Osteoblast (primary cell): ENCODE measurements at regions not wholly inside any gene's neighbourhood (a gene's known extent, or its start where the extent isn't known, plus 50 kb on each side); places are given as distances from the start of the nearest gene placed in this dataset.

ENCODE experiments used
- DNase-seq: peaks from one replicate; pipeline ENCODE4 v3.0.0; 2011; ENCODE audit warnings: low spot score, mixed read lengths; ENCODE audit not compliant: insufficient read length; ENCODE audit errors: missing footprints
- H2AFZ ChIP-seq: 2 replicates; pipeline ENCODE4 v1.6.0; 2011; ENCODE audit warnings: mild to moderate bottlenecking, low read length
- H3K27ac ChIP-seq: 2 replicates; pipeline ENCODE4 v1.5.1; 2011; ENCODE audit warnings: mild to moderate bottlenecking, low read depth, low read length, moderate library complexity
- H3K27me3 ChIP-seq: 2 replicates; pipeline ENCODE4 v1.6.0; 2012; ENCODE audit warnings: mild to moderate bottlenecking, control low read depth, inconsistent platforms, low read length, moderate library complexity; ENCODE audit not compliant: insufficient read depth
- H3K36me3 ChIP-seq: 2 replicates; pipeline ENCODE4 v1.5.1; 2011; ENCODE audit warnings: mild to moderate bottlenecking, low read length, control low read depth, moderate library complexity; ENCODE audit not compliant: insufficient read depth
- H3K4me1 ChIP-seq: 2 replicates; pipeline ENCODE4 v1.5.1; 2011; ENCODE audit warnings: mild to moderate bottlenecking, low read length, control low read depth, moderate library complexity; ENCODE audit not compliant: insufficient read depth
- H3K4me2 ChIP-seq: 2 replicates; pipeline ENCODE4 v1.6.0; 2011; ENCODE audit warnings: mild to moderate bottlenecking, low read length; ENCODE audit not compliant: insufficient read depth
- H3K4me3 ChIP-seq: fragments of 200-600 bp; sonication (generic); 3 replicates; pipeline ENCODE4 v1.5.1; 2012; ENCODE audit warnings: mild to moderate bottlenecking, low read length, inconsistent platforms; ENCODE audit not compliant: insufficient read depth
- H3K79me2 ChIP-seq: 2 replicates; pipeline ENCODE4 v1.6.0; 2012; ENCODE audit warnings: mild to moderate bottlenecking, low read length, control low read depth, inconsistent platforms; ENCODE audit not compliant: insufficient read depth
- H3K9me3 ChIP-seq: 2 replicates; pipeline ENCODE4 v1.5.1; 2011; ENCODE audit warnings: low read depth, low read length, control low read depth
- H4K20me1 ChIP-seq: 2 replicates; pipeline ENCODE4 v1.6.0; 2012; ENCODE audit warnings: mild to moderate bottlenecking, low read length, control low read depth; ENCODE audit not compliant: insufficient read depth
- TF ChIP-seq, protein P1 (sequence below): IDR thresholded peaks from 2 replicates; pipeline ENCODE4 v1.5.1; 2011; ENCODE audit warnings: mild to moderate bottlenecking, low read depth, low read length, moderate library complexity; ENCODE audit errors: extremely low read depth

DNA sequence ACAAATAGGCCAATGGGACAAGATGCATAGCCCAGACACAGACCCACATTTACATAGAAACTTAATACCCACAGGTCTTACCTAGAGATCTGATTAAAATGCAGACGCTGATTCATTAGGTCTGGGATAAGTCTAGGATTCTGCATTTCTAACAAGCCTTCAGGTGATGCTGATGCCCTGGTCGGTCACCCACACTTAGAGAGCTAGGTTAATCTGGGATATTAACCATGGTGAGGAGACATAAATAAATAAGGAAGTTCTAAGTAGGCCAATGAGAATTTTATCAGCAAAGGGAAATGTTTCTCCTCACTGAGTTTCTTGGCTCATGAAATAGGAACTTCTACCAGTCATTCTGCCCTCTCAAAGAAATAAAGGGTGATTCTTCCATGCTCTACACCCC is 120.1 kb downstream of the BMP4 start:
- no peaks in the 10 kb centered on the region for H3K9me3 ChIP-seq
- H3K27me3 ChIP-seq = peaks cover 8% of the 10 kb centered on the region
- no peaks in the 10 kb centered on the region for H3K79me2 ChIP-seq
- TF ChIP-seq, protein P1, sequence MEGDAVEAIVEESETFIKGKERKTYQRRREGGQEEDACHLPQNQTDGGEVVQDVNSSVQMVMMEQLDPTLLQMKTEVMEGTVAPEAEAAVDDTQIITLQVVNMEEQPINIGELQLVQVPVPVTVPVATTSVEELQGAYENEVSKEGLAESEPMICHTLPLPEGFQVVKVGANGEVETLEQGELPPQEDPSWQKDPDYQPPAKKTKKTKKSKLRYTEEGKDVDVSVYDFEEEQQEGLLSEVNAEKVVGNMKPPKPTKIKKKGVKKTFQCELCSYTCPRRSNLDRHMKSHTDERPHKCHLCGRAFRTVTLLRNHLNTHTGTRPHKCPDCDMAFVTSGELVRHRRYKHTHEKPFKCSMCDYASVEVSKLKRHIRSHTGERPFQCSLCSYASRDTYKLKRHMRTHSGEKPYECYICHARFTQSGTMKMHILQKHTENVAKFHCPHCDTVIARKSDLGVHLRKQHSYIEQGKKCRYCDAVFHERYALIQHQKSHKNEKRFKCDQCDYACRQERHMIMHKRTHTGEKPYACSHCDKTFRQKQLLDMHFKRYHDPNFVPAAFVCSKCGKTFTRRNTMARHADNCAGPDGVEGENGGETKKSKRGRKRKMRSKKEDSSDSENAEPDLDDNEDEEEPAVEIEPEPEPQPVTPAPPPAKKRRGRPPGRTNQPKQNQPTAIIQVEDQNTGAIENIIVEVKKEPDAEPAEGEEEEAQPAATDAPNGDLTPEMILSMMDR = no peak
- H3K4me1 ChIP-seq = no peaks in the 10 kb centered on the region
- H3K4me3 ChIP-seq = no peak overlapping the region
- H3K4me2 ChIP-seq = no peak overlapping the region
- H3K36me3 ChIP-seq = no peaks in the 10 kb centered on the region
- no peak overlapping the region for H3K27ac ChIP-seq
- no peak for DNase-seq
- no peak overlapping the region for H2AFZ ChIP-seq
- H4K20me1 ChIP-seq = no peaks in the 10 kb centered on the region

DNA sequence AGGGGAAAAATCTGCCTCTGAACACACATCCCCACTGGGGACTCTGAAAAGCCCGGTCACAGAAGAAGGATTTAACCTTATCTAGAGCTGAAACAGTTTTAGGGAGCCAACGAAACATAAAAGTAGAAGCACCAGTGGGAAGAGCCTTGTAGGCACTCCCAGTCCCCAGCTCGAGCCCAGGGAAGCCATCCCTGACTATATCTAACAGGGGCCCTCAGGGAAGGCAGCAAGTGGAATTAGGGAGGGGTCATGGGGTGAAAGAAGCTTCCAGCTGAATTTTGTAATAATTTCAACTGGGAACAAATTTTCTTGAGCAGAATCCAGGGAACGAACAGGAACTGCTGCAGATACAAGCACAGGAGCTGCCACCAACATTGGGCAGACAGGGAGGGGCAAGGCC is 127.8 kb downstream of the BMP4 start:
- no peaks in the 10 kb centered on the region for H3K79me2 ChIP-seq
- H4K20me1 ChIP-seq = no peaks in the 10 kb centered on the region
- no peak overlapping the region for H3K4me3 ChIP-seq
- H3K36me3 ChIP-seq = no peaks in the 10 kb centered on the region
- H3K9me3 ChIP-seq = no peaks in the 10 kb centered on the region
- H2AFZ ChIP-seq = no peak overlapping the region
- DNase-seq = no peak
- H3K27ac ChIP-seq = no peak overlapping the region
- TF ChIP-seq, protein P1 = no peak
- no peaks in the 10 kb centered on the region for H3K4me1 ChIP-seq
- no peaks in the 10 kb centered on the region for H3K27me3 ChIP-seq
- H3K4me2 ChIP-seq = no peak overlapping the region

DNA sequence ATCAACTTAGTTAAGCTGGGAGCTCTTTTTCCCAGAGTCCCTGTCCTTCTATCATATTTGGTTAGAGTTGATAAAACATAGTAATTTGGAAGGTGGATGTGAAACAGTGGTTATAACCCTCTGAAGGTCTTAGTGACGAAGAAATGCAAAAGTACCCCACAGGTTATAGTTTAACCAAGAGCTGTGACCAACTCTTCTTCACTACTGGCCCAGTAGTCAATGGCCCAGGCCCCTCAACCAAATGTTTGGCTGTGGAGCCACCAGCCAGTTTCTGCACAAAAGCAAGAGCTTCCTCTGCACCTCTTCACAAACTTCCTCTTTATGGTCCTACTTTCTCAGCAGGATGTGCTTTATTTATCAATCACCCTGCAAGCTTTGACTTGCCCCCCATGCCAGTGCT is 132.6 kb downstream of the BMP4 start:
- no peaks in the 10 kb centered on the region for H3K4me1 ChIP-seq
- H3K27me3 ChIP-seq = peaks cover 4% of the 10 kb centered on the region
- H3K4me2 ChIP-seq = no peak overlapping the region
- no peak for DNase-seq
- no peaks in the 10 kb centered on the region for H3K79me2 ChIP-seq
- TF ChIP-seq, protein P1 = no peak
- no peak overlapping the region for H2AFZ ChIP-seq
- no peak overlapping the region for H3K27ac ChIP-seq
- H3K9me3 ChIP-seq = no peaks in the 10 kb centered on the region
- H3K36me3 ChIP-seq = no peaks in the 10 kb centered on the region
- H3K4me3 ChIP-seq = no peak overlapping the region
- H4K20me1 ChIP-seq = no peaks in the 10 kb centered on the region

DNA sequence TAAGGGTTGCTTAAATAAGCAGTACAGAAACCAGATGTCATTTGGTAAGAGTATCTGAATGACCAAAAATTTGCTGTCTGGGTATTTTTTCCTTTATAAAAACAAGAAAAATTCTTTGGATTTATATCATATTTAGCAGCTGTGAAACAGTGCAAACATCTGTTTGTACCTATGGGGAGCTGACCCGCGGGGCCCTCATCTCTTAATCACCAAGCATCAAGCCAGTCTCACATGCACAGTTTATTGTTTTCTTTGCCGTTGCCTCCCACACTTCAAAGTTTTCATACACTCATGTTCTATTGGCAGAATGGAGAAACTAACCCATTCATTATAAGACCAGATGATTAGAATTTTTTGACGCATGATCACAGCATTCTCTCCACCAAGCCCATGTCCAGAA is 142.2 kb downstream of the BMP4 start:
- H2AFZ ChIP-seq = no peak overlapping the region
- H3K27ac ChIP-seq = no peak overlapping the region
- DNase-seq = no peak

More for the DNA sequence above, 142.2 kb downstream of the BMP4 start:
- no peaks in the 10 kb centered on the region for H3K4me1 ChIP-seq
- H3K27me3 ChIP-seq = peaks cover 7% of the 10 kb centered on the region
- no peaks in the 10 kb centered on the region for H3K9me3 ChIP-seq
- no peak overlapping the region for H3K4me3 ChIP-seq
- H3K4me2 ChIP-seq = no peak overlapping the region
- no peaks in the 10 kb centered on the region for H3K36me3 ChIP-seq
- H4K20me1 ChIP-seq = no peaks in the 10 kb centered on the region
- no peaks in the 10 kb centered on the region for H3K79me2 ChIP-seq
- TF ChIP-seq, protein P1 = no peak
